Peyer's patch (tissue), 4 donors: ENCODE measurements at regions not wholly inside any gene's neighbourhood (a gene's known extent, or its start where the extent isn't known, plus 50 kb on each side); places are given as distances from the start of the nearest gene placed in this dataset.

ENCODE experiments used
- CTCF ChIP-seq, 6 experiments: fragments of 450-650 bp in 4 of 6; fragments of 200-600 bp in 2 of 6; sonication (generic) in 1 of 6; IDR thresholded peaks; one replicate each; pipeline ENCODE4 v1.5.1; 2017 to 2019; ENCODE audit warnings: antibody characterized with exemption in 6 of 6, mild to moderate bottlenecking in 3 of 6, moderate library complexity in 1 of 6
- POLR2A ChIP-seq, 2 donors: fragments of 450-650 bp; IDR thresholded peaks; one replicate each; pipeline ENCODE4 v1.5.1; 2017; ENCODE audit warnings: antibody characterized with exemption in 2 of 2, mild to moderate bottlenecking in 2 of 2, moderate library complexity in 2 of 2

GRCh38 chr1:226473325-226473724, 65.4 kb upstream of the PARP1 start:
- no peak for TF ChIP-seq CTCF (IDR thresholded peaks at IDR 0.05)
- TF ChIP-seq POLR2A (IDR thresholded peaks at IDR 0.05), result no peak
